Myocyte (in vitro differentiated cells): ENCODE measurements at regions not wholly inside any gene's neighbourhood (a gene's known extent, or its start where the extent isn't known, plus 50 kb on each side); places are given as distances from the start of the nearest gene placed in this dataset.

ENCODE experiments used
- DNase-seq: peaks from one replicate; pipeline ENCODE4 v3.0.0-alpha.2; 2012; ENCODE audit warnings: low read depth

DNA sequence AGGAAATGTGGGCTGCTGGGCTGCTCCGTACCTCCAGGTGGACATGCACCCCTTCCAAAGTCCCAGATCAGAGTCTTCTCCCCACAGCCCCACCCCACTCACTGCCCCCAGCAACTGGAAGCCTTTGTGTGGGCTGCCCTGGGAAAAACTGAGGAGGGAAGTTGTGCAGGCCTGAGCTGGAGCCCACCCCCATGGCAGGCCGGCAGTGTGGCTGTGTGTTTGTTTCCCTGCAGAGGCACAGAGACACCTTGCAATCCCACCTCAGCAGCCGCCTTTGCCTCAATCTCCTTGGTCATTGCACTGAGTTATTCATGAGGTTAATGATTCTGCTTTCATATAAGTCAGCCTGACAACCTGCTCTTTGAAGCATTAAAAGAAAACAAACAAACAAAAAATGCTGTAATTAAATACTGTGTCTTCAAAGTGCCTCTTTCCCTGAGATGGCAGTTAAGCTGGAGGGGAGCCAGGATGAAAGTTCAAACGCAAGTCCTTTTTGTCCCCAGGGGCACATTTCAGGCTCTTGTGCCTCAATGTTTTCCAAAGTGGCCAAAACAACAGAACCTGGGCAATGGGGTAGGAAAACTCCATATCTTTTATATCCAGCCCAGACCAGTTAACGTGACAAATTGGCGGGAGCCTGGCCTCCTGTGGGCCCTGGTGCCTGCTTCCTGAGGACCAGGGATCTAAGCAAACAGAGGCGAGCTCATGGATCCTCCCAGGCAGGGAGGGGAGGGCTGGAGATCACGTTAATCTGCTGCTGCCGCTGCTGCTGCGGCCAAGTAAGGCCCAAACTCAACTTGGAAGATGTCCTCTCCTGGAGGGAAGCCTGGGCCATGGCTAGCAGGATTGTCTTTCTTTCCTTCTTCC is 51.9 kb upstream of the TSPAN11 start:
- DNase-seq, result no peak

DNA sequence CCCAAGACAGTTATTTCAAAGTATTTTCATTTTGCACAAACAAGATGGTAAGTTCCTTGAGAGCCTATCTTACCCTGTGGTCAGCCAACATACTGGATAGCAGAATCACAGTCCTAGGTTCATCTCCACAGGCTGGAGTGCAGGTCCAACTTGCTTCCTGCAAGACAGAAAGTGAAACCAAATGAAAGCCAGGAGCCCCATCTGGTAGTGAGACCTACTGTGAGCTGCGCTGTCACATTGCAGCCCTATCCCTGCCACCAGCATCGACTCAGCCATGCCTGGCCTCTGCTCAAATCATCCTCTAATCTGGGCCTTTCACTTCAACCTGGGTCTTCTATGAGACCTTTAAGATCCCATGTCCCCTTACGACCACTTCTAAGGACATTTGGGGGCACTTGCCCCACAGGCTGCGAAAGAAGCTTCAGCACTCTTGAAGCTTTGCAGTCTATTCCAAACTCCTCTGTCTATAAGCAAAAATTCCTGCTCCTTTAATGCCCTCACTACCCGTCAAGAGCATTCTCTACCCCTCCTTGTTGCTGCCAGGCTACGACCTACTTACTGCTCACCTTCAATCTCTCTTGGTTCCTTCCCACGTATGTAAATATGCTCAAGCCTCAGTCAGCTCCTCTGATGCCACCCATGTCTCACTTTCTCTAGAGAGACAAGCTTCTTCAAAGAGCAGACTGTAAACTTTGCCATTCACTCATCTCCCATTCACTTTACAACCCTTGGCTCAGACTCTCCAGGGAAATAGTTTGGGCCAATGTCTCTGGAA is 55.9 kb upstream of the TSPAN11 start:
- DNase-seq, result no peak

DNA sequence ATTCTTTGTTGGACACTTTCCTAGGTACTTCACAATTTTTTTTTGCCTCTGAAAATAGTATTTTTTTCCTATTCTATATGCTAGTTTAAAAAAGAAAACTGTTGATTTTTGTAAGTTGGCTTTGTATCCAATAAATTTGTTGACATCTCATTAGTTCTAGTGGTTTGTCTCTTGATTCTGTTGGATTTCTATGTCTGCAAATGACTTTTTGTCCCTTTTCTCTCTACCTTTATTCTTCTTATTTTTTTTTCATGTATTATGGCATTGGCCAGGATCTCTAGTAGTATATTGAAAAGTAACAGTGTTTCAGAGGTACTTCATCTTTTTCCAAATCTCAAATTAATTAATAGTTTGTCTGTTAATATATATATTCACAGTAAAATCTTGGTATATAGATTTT is 59.1 kb upstream of the TSPAN11 start:
- no peak for DNase-seq

DNA sequence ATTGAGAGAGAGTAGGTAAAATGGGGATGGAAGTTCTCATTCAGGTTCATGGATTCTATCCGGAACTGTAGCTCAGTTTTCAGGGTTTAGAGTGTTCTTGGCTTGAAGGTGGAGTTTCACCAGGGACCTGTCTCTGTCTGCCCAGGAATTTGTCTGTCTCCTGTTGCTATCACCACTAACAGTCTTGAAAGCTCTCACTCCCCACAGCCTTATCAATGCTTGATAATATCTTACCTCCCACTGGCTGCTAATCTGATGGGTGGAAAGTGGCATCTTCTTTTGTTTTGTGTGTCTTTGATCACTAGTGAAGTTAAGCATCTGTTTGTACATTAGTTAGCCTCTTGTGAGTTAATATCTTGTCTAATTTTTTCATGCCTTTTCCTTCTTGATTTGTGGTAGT is 60.3 kb upstream of the TSPAN11 start:
- DNase-seq, result no peak

DNA sequence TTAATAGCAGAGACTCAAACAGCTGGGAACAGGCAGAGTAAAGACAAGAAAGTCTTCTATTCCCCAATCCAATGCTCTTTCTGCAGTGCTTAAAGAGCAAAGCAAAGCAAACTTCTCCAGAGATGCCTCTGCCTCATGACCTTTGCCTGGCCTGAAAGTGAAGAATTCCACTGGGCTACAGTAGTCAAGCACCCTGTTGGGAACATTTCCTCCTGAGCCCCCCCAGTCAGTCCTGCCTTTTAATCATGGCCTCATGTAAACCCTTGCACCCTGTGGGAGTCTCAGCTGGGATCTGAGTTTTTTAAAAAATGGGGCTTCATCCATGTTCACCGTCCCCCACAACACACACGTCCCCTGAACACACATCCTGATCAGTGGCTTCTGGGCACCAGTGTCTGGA is 62.7 kb upstream of the TSPAN11 start:
- no peak for DNase-seq

DNA sequence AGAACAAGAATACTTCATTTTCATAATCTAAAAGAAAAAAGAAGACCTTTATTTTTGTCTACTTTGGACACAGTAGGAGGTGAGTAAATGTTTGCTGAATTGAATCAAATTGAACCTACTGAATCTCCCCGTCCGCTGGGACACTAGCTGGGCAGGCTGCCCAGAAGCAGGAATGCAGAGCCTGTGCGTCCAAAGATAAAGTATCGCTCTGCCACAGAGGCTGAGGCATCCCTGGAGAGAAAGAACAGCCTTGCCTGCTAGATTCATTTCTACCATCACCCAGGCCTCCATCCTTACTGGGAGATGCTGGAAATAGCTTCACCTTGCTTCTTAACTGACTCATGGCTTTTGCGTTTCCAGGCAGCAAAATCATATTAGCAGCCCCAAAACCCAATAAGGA is 64.1 kb upstream of the TSPAN11 start:
- peak; percentile 50 for DNase-seq

DNA sequence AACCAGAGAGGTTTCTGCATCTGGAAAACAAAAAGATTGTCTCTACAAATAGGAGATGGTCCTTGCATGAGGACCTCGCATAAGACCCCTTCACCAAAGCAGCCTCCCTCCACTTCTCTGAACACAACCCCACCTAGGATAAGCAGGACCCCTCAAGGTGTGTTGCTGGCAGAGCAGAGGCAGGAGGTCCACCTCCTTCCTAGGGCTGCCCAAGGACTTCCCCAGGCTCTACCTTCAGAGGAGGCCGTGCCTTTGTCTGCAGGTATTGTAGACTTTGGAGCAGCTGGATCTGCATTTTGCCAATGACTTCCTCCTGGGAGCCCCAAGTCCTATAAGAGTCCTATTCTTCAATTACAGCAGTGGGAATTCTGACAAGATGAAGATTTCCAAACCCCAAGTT is 67.3 kb upstream of the TSPAN11 start:
- no peak for DNase-seq

DNA sequence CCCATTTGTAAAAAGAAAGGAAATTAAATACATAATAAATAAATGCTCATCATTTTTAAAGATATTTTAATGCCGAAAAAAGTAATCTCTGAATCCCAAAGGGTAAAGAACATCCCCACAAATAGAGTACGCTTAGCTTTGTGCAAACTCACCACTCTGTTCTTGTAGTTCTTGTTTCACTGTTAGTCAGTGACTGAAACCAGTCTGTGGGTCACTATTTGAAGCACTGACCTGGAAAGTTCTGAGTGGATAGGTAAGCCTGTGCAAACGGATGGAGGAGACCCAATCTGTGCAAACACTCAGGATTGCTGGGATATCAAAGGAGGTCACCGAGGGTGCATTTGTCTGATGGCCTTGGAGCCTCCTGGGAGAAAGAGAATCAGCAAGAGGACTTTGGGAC is 68.1 kb upstream of the TSPAN11 start:
- DNase-seq, result no peak

DNA sequence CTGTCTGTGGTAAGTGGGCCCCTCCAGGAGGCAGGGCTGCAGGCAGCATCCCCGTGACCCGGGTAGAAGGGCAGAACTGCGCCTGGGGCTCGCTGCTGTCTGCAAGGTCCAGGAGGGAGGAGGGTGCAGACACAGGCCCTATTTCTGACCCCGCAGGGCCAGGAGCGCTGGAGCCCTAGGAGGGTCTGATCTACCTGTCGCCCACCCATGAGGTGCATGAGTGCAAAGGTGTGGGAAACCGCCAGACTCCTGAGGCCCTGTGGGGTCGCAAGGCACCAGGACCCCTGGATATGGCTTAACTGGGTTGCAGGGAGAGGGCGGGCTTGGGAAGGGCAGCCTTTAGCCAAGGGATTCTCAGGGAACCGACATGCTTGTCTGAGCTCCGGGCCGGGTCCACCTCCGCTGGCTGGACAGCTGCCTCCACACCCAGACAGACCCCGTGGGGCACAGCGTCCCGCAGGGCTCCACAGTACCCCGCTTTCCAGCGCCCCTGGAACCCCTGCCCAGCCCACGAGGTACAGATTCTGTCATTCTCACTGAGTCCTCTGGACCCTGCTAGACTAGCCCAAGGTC is 72.9 kb upstream of the TSPAN11 start:
- no peak for DNase-seq

DNA sequence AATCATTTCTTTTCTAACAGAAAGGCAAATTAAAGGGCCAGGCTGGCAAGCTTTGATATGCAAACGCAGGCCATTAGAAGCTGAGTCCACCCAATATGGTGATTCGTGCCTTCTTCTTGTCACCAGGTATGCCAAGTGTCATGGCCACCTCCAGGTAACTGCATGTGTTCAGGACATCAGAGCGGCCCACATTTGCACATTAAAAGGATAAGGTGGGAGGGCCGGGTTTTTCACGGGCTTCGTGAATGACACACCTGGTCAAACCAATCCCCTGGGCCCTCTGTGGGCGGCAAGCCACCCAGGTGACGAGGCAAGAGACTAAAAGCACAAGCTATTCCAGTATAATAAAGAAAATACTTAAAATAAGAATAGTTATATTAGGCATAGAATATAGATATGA is 75.9 kb upstream of the TSPAN11 start:
- no peak for DNase-seq

DNA sequence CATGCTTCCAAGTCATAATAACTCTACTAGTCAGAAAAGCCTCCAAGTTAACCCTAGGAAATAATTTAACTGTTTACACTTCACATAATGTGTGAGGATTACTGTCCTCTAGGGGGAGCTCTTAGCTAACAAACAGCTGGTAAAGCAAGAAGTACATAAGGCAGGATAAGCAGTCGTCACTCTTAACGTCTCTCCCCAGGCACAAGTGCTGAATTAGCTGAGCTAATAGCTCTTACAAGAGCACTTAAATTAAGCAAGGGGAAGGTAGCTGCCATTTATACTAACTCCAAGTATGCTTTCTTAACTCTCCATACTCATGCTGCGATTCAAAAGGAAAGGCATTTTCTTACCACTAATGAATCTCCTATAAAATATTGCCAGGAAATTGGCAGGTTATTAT is 79.3 kb upstream of the TSPAN11 start:
- DNase-seq, result peak; percentile 66

DNA sequence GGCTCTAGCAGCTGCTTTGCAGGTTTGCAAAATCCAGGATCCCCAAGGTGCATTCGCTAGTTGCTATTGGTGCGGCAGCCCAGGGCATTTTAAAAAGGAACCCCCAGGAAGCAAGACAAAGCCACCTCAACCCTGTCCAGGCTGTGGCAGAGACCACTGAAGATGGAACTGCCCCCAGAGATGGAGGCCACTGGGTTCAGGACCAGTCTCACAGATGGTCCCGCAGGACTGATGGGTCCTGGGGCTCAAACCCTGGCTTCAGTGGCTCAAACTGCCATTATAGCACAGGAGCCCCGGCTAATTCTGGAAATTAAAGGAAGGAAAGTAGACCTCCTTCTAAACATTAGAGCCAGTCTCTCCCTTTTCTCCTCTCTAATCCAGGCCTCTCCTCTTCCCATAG is 79.8 kb upstream of the TSPAN11 start:
- no peak for DNase-seq

DNA sequence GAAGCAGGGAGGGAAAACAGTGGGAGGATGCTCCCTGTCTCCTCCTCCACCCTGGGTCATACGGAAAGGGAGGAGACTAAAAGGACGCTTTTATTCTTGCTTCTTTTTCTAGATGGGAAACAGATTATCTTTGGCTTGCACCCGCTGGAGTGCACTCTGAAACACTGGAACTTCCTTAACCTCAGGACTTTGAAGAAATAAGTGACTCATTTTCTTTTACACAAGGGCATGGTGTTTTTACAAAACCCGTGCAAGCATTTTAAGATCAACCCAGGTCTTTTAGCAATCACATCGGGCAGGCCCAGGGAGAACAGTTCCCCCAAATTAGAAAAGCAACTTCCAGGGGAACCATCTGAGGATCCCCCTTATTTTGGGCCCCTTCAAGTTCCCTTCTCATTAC is 80.9 kb upstream of the TSPAN11 start:
- DNase-seq, result no peak

DNA sequence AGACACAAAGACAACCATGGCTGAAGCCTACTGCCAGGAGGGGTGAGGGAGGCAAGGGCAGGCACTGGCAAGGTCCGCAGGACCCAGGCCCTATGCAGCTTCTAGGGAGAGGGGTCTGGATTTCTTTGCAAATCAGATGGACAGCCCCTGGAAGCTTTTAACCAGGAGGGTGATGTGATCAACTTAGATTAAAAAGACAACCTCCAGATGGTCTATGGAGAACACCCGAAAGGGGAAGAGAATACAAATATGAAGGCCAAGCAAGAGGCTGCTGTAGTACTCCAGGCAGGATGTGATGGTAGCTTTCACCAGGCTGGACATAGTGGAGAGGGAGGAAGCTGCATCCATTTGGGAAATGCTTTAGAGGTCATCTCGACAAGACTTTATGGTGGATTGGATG is 83.3 kb upstream of the TSPAN11 start:
- DNase-seq, result no peak

DNA sequence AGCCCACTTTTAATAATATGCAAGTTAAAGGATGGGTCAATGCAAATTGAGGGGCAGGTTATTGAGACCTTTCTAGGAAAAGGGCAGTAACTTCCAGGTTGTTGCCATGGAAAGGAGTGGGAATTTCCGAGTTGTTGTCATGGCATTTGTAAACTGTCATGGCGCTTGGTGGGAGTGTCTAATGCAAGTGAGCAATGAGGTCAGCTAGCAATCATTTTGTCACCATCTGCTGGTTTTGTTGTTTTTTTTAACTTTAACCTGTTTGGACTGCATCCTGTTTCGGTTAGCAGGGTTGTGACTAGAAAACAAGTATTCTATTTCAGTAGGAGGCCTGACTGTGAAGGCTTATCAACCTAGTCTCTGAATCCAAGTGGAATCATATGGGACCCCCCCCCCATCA is 85.8 kb upstream of the TSPAN11 start:
- no peak for DNase-seq

DNA sequence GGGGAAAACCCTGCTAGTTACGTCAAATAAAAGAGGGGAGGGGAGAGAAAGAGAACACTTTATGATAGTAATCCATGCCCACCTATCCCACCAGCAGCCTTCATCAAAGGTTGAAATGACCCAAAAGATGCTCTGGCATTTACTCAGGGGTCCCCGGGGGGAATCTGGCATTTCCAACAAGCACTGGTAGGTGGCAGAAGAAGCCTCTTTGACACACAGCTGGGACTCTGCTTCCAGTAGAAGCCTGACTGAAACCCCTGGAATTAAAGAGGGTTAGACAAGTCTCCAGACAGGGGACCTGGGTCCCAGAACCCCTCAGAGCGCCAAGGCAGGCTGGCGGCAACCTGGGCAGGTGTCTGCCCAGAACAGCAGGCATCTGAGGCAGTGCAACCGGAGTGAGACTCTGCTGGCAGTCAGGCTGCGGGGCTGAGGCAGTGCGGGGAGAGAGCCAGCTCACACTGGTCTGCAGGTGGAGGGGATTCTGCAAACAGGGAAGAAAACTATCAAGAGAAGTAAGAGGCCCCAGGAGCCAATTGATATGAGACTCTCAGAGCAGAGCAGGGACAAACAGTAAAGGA is 85.0 kb upstream of the CAPRIN2 start:
- DNase-seq, result no peak

DNA sequence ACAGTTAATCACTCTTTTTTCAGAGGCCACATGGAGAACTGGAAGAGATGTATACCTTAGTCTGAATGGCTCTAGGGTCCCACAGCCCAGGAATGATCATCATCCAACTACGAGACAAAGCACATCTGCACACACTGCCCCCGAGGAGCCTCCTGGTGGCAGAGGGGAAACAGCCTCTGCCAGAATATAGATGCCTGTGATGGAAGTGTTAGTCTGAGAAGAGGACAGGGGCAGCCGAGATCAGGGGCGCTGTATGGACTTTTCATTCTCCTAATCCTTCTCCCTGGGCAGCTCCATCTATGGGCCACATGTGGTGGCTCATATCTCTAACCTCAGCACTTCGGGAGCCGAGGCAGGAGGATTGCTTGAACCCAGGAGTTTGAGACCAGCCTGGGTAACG is 82.8 kb upstream of the CAPRIN2 start:
- no peak for DNase-seq

DNA sequence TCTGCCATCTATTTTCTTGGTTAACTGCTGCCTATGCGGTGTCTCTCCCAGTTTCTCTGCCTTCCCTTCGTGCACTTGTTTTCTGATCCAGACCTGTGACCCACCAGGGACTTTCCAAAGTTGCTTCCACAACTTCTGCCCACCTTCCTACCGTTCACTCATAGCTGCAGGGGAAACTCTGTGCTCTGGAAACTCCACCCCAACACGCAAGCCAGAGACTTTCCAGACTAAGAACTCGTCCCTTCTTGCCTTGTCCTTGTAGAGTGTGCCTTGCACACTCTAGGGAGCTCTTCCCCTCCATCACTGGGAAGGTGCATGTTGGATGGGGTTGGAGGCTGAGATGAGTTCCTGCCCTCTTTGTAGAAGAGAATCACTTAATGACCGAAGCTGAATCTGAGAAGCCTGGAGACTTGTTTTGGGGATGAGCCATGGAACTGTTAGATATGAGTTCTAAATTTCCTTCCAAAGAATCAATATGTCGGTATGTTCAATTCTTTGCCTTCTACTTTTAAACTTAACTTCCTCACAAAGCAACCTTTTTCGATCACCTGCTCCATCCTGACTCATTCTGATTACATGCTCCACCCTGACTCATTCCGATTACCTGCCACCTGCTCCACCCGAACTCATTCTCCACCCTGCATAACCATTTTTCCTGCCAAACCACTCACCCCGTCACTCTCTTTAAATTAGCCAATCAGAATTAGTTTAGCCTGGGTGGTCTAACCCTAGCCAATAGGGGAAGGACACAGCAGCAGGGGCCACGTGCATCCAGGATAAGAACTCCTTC is 82.1 kb upstream of the CAPRIN2 start:
- DNase-seq, result no peak

DNA sequence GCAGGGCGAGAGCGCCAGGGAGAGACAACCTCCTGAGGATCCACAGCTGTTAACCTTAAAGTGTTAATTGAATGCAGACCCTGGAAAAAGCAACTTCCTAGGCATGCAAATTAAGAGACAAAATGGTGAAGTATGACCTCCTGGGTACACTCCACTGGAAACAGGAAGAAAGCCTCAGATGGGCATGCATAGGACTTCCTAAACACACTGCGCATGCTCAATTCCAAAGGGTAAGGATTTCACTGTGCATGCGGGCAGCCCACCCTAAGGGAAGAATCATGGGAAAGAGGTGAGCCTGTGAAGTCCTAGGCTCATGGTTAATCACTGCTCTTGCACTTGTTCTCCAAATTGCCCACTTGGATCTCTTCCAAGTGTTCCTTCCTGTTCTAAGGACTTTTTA is 80.5 kb upstream of the CAPRIN2 start:
- no peak for DNase-seq

DNA sequence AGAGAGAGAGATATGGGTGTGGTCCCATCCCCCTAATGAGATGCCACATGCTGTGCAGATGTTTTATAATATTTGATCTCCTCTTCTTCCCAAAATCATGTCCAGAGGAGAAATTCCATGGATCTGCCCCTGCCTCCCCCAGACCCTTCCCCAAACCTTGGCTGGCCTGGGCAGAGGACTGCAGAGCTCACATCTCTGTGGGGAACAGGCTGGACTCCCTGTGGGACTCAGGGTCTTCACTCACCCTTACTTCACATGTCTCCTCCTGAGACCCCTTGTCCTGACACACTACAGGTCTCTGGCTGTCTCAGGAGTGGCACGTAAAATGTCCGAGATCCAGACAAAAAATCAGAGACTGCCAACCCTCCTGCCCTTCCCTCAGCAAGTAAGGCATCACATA is 76.0 kb upstream of the CAPRIN2 start:
- DNase-seq, result no peak

DNA sequence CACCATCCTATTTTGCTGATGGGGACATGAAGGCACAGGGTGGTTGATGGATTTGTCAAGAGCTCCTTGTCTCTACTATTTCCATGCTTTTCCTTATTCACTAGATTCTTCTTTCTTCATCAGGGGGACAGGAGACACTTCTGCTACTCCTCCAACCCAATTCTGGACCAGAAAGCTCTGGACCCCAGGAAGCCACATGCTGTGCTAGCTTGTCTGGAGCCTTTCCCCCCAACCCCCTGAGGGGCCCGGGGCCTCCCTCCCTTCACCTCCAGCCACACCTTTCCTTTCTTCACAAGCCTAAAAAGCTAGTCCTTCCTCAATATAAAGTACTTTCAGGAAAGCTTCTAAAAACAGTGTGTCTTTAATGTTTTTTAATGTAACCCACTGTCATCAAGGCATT is 75.1 kb upstream of the CAPRIN2 start:
- no peak for DNase-seq
